ENCODE measurements at regions not wholly inside any gene's neighbourhood (a gene's known extent, or its start where the extent isn't known, plus 50 kb on each side); places are given as distances from the start of the nearest gene placed in this dataset.

DNA sequence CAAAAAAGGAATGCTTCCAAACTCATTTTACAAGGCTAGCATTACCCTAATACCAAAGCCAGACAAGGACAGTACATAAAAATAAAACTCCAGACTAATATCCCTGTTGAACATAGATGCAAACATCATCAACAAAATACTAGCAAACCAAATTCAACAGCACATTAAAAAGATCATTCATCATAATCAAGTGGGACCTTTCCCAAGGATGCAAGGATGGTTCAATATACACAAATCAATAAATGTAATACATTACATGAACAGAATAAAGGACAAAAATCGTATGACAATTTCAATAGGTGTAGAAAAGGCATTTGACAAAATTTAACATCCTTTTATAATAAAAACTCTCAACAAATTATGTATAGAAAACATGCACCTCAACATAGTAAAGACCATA is 66.6 kb upstream of the CNR1 start:
- DNase-seq = no peak

DNA sequence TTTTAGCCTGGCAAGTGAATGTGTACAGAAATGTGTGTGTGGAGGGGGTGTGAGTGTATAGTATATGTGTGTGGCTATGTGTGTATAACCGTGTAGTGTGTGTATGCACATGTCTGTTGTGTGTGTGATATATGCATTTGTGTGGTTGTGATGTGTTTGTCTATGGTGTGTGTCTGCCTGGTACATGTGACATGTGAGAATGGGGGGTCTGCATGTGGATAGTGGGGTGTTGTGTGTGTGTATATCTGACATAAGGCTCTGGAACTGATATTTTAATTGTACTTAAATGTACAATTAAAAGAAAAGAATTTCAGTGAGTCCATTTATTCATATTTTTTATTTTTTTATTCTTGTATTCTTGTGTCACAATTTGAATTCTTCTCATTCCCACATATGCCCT is 57.2 kb upstream of the CNR1 start:
- no peak for DNase-seq

DNA sequence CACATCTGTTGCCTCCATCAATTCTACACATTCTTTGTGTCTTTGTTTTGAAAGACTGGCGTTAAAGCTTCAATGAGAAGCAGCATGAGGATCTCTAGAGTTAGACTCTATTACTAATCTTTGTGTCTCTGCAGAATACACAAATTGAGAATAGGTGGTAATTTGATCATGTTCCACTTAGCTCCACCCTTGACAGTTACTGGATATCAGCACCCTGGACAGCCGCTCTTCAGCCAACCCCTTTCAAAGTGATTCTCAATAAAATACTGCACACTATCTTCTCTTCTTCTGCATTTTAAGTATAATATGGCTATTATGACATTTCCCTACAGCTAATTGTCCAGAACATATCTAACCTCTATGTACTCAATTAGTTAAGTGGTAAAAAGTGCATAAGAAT is 54.3 kb upstream of the CNR1 start:
- no peak for DNase-seq

DNA sequence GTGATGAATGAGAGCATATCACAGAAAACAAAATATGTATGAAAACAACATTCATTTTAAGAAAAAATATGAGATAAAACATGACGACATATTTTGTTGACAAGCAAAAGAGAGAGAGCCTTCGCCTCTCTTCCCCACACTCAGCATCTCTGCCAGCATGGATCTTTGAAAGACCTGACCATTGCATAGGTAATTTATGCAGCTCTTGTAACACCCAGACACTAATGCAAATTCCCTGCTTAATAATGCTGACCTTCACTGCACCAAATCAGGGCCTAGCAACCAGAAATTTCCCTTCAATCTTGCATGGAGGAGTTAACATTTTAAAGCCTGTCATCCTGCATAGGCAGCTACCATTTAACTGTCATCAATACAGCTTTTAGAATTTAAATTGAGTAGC is 50.0 kb upstream of the CNR1 start:
- DNase-seq = no peak

Measured in inflammatory macrophage (primary cell).